K562 (cell line): ENCODE measurements at regions not wholly inside any gene's neighbourhood (a gene's known extent, or its start where the extent isn't known, plus 50 kb on each side); places are given as distances from the start of the nearest gene placed in this dataset.

Experiments
- ATAC-seq: fragments of 200-7000 bp; cut with Tn5 transposase; 3 replicates; pipeline ENCODE4 v1.9.1; 2020; ENCODE audit warnings: moderate library complexity
- BruUV-seq: library from RNA; stranded (reverse); fragments of 400-500 nt; replicated peaks from 2 replicates; lab custom pipeline; 2021; lab: Mats Ljungman, UMichigan
- CTCF ChIA-PET: fragments of 300-600 bp; formaldehyde crosslinking; extraction: SDS; loops from one replicate; lab custom pipeline; 2021; ENCODE audit warnings: low intra/inter-chr PET ratio; lab: Yijun Ruan, JAX
- POLR2A ChIA-PET: fragments of 300-600, 350-650 bp; sonication (Branson Sonifier 250); formaldehyde crosslinking; extraction: SDS; loops from one replicate; lab custom pipeline; 2021; ENCODE audit warnings: antibody characterized with exemption, inconsistent platforms; lab: Yijun Ruan, JAX
- DNase-seq, 4 experiments: peaks; one replicate each; pipeline versions ENCODE4 v3.0.0 to v3.0.0-alpha.2; 2011 to 2018; ENCODE audit warnings: low spot score in 3 of 4, mixed read lengths in 3 of 4; ENCODE audit errors: extremely low read depth in 1 of 4
- FAIRE-seq: peaks from 2 replicates; lab custom pipeline; 2011; peaks lifted over from hg19 to GRCh38; lab: Jason Lieb, UNC
- H2AFZ ChIP-seq: 2 replicates; pipeline ENCODE4 v1.6.0; 2011; ENCODE audit warnings: low read depth, low read length, control low read depth, inconsistent platforms
- H3K27ac ChIP-seq: fragments of 200-600 bp; 3 replicates; pipeline ENCODE4 v1.8.0; 2011; ENCODE audit warnings: low read depth, mild to moderate bottlenecking, control low read depth, inconsistent platforms, low read length, moderate library complexity, mixed read lengths; ENCODE audit errors: extremely low read depth
- H3K27me3 ChIP-seq, 2 experiments: fragments of 300-600 bp in 1 of 2; 2 replicates in 1 of 2; 3 replicates in 1 of 2; pipeline versions ENCODE4 v1.6.0 to v1.8.0; 2011; ENCODE audit warnings: inconsistent platforms in 2 of 2, low read length in 2 of 2, mild to moderate bottlenecking in 1 of 2, mixed read lengths in 1 of 2, moderate library complexity in 1 of 2; ENCODE audit not compliant: control insufficient read depth in 2 of 2, insufficient read depth in 2 of 2
- H3K36me3 ChIP-seq: fragments of 300-600 bp; 3 replicates; pipeline ENCODE4 v1.8.0; 2011; ENCODE audit warnings: mild to moderate bottlenecking, low read length, inconsistent platforms; ENCODE audit not compliant: control insufficient read depth, insufficient read depth
- H3K4me1 ChIP-seq, 2 experiments: fragments of 200-600 bp in 1 of 2; replicated peaks in 1 of 2; 2 replicates in 1 of 2; 3 replicates in 1 of 2; pipeline versions ENCODE4 v1.5.1 to v1.8.0; 2011; ENCODE audit warnings: inconsistent platforms in 2 of 2, low read length in 2 of 2, mild to moderate bottlenecking in 1 of 2, mixed read lengths in 1 of 2, moderate library complexity in 1 of 2; ENCODE audit not compliant: control insufficient read depth in 2 of 2, insufficient read depth in 2 of 2
- H3K4me2 ChIP-seq: 2 replicates; pipeline ENCODE4 v1.6.1; 2011; ENCODE audit warnings: low read length, control low read depth, inconsistent platforms, mixed read lengths; ENCODE audit not compliant: insufficient read depth
- H3K4me3 ChIP-seq: fragments of 200-600 bp; sonication (generic), shearing (Covaris generic); 2 replicates; pipeline ENCODE4 v1.5.1; 2016; ENCODE audit warnings: control low read depth, inconsistent platforms
- H3K79me2 ChIP-seq: fragments of 200-600 bp; 3 replicates; pipeline ENCODE4 v1.8.0; 2011; ENCODE audit warnings: low read length, inconsistent platforms; ENCODE audit not compliant: control insufficient read depth, insufficient read depth
- H3K9ac ChIP-seq, 2 experiments: 2 replicates each; pipeline versions ENCODE4 v1.6.0 to v1.6.1; 2011; ENCODE audit warnings: low read depth in 2 of 2, low read length in 2 of 2, control low read depth in 1 of 2, inconsistent platforms in 1 of 2, mild to moderate bottlenecking in 1 of 2, mixed read lengths in 1 of 2; ENCODE audit not compliant: insufficient read depth in 1 of 2
- H3K9me1 ChIP-seq: one replicate; pipeline ENCODE4 v1.6.0; 2011; ENCODE audit warnings: inconsistent platforms, mild to moderate bottlenecking, low read length, moderate library complexity; ENCODE audit not compliant: control insufficient read depth, insufficient read depth
- H3K9me3 ChIP-seq: replicated peaks from 2 replicates; pipeline ENCODE4 v1.5.1; 2011; ENCODE audit warnings: low read depth, low read length, inconsistent platforms; ENCODE audit not compliant: control insufficient read depth, insufficient read depth
- H4K20me1 ChIP-seq: replicated peaks from 2 replicates; pipeline ENCODE4 v1.6.1; 2011; ENCODE audit warnings: low read length, inconsistent platforms, mixed read lengths; ENCODE audit not compliant: control insufficient read depth, insufficient read depth
- HNRNPUL1 ChIP-seq: fragments of 200-400 bp; formaldehyde crosslinking; IDR thresholded peaks from 2 replicates; pipeline ENCODE4 v1.6.1; 2017; ENCODE audit warnings: low read length
- IRF2 ChIP-seq: sonication (generic); formaldehyde crosslinking; IDR thresholded peaks from 2 replicates; pipeline ENCODE4 v1.8.1; 2022; ENCODE audit warnings: mild to moderate bottlenecking, missing genetic modification reagents
- MTA3 ChIP-seq: fragments of 450-650 bp; formaldehyde crosslinking; IDR thresholded peaks from 2 replicates; pipeline ENCODE4 v1.6.1; 2017; ENCODE audit warnings: mild to moderate bottlenecking, borderline replicate concordance
- TGIF2 ChIP-seq: sonication (generic); formaldehyde crosslinking; IDR thresholded peaks from 2 replicates; pipeline ENCODE4 v1.8.1; 2022; ENCODE audit warnings: mild to moderate bottlenecking, missing genetic modification reagents, moderate library complexity
- WGBS: fragments of 100-300 bp; shearing (Covaris generic); methylation state at CpG from one replicate; pipeline ENCODE4 v1.1.6; 2016; ENCODE audit warnings: low coverage, mixed read lengths; ENCODE audit not compliant: insufficient coverage; ENCODE audit errors: missing lambda C conversion rate; 5-methylcytosine and 5-hydroxymethylcytosine counted together
- in situ Hi-C: fragments of 300-500 bp; cut with MboI; formaldehyde crosslinking; loops from 4 replicates; pipeline ENCODE4 v1.15.0; 2018; ENCODE audit warnings: inconsistent platforms, mixed read lengths
- intact Hi-C: fragments of 100-400 bp; cut with micrococcal nuclease; formaldehyde crosslinking; loops from 2 replicates; pipeline ENCODE4 v1.14.2; 2022
- TF ChIP-seq, protein P1 (sequence below), 2 experiments: fragments of 450-650 bp; formaldehyde crosslinking in 1 of 2; IDR thresholded peaks; 2 replicates each; pipeline versions ENCODE4 v1.4.0 to v1.6.1; 2014 to 2020; ENCODE audit warnings: mild to moderate bottlenecking in 2 of 2, borderline replicate concordance in 1 of 2, low read depth in 1 of 2

GRCh38 chr12:42996869-42997431 is 407.4 kb upstream of the PRICKLE1 start:
- H3K9ac ChIP-seq, result no peak overlapping the region
- 0% methylated on average over 2 of the region's 2 CpGs for WGBS
- no TSS peak for BruUV-seq
- H3K27ac ChIP-seq, result no peak overlapping the region
- FAIRE-seq, result no peak
- no peaks in the 10 kb centered on the region for H3K79me2 ChIP-seq
- H3K4me1 ChIP-seq, result no peaks in the 10 kb centered on the region
- H3K9me1 ChIP-seq, result no peaks in the 10 kb centered on the region
- no peaks in the 10 kb centered on the region for H4K20me1 ChIP-seq
- no peak for TF ChIP-seq MTA3
- no peak for TF ChIP-seq TGIF2 (CRISPR knock-in tag)
- TF ChIP-seq IRF2 (CRISPR knock-in tag), result no peak
- TF ChIP-seq, protein P1, sequence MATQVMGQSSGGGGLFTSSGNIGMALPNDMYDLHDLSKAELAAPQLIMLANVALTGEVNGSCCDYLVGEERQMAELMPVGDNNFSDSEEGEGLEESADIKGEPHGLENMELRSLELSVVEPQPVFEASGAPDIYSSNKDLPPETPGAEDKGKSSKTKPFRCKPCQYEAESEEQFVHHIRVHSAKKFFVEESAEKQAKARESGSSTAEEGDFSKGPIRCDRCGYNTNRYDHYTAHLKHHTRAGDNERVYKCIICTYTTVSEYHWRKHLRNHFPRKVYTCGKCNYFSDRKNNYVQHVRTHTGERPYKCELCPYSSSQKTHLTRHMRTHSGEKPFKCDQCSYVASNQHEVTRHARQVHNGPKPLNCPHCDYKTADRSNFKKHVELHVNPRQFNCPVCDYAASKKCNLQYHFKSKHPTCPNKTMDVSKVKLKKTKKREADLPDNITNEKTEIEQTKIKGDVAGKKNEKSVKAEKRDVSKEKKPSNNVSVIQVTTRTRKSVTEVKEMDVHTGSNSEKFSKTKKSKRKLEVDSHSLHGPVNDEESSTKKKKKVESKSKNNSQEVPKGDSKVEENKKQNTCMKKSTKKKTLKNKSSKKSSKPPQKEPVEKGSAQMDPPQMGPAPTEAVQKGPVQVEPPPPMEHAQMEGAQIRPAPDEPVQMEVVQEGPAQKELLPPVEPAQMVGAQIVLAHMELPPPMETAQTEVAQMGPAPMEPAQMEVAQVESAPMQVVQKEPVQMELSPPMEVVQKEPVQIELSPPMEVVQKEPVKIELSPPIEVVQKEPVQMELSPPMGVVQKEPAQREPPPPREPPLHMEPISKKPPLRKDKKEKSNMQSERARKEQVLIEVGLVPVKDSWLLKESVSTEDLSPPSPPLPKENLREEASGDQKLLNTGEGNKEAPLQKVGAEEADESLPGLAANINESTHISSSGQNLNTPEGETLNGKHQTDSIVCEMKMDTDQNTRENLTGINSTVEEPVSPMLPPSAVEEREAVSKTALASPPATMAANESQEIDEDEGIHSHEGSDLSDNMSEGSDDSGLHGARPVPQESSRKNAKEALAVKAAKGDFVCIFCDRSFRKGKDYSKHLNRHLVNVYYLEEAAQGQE (IDR thresholded peaks at IDR 0.05; ENCODE audit: borderline replicate concordance), result no peak
- TF ChIP-seq, protein P1 (CRISPR knock-in tag; IDR thresholded peaks at IDR 0.05; ENCODE audit: low read depth), result no peak
- no peak for TF ChIP-seq HNRNPUL1
- CTCF ChIA-PET, result no interaction called here
- H3K27me3 ChIP-seq, result no peaks in the 10 kb centered on the region
- no peaks in the 10 kb centered on the region; the same call in 1 of the 2 replicates for H3K9me3 ChIP-seq
- no peak overlapping the region for H3K4me3 ChIP-seq
- intact Hi-C loops, result no loop called here
- no peak overlapping the region for H3K4me2 ChIP-seq
- H2AFZ ChIP-seq, result no peak overlapping the region
- POLR2A ChIA-PET, result no interaction called here
- ATAC-seq, result no peak
- in situ Hi-C loops, result no loop called here
- H3K36me3 ChIP-seq, result no peaks in the 10 kb centered on the region
- no peak for DNase-seq
